ENCODE measurements at regions not wholly inside any gene's neighbourhood (a gene's known extent, or its start where the extent isn't known, plus 50 kb on each side); places are given as distances from the start of the nearest gene placed in this dataset.

DNA sequence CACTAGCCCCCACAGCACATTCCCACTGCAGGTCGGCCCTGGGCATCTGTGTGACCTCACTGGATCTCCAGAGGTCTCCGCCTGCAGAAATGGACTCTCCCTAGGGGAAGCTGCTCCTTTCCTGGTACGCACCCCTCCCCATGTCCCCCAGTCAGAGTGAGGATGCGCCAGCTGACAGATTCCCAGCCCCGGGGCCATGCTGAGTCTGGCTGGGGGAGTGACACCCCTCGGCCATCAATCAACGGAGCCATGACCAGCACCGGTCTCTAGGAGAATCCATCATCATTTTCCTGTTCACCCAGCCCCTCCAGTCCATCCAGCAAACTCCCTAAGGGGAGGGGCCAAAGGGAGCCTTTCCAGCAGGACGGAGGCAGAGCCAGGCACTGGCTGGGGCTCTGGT is 68.7 kb upstream of the PAX7 start:
- no peak for DNase-seq (ENCODE audit: low read depth)

DNA sequence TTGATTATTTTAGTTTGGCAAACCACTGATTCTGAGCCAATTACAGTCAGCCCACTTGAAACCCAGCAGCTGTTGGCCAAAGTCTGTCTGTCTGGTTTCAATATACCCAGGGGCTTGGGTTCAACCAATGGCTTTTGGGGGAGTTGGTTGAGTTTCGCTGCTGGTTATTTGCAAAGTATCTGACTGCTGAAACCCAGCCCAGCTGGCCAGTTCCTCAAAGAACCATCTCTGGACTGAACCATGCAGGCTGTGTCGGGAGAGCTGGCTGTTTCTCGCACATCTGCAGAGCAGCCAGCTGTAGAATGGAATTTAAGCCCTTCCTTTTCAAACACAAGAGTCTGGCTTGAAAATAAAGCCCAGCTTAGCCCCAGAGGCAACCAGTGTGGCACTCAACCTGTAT is 66.0 kb upstream of the PAX7 start:
- no peak for DNase-seq (ENCODE audit: low read depth)

- DNase-seq (ENCODE audit: low read depth): no peak
Observed at GRCh38 chr1:18565321-18565720, 65.3 kb upstream of the PAX7 start.

DNA sequence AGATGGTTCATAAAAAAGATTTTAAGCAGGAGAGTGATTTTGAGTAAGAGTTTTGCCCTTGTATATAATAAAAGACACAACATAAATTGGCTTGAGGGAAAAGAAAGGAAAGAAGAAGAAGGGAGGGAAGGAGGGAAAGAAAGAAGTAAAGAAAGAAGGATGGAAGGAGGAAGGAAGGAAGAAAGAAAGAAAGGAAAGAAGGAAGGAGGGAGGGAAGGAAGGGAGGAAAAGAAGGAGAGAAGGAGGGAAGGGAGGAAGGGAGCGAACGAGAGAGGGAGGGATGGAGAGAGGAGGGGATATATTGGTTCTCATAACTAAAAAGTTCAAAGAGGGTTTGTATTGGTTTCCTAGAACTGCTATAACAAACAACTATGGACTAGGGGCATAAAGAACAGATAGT is 62.2 kb upstream of the PAX7 start:
- DNase-seq (ENCODE audit: low read depth): no peak

DNA sequence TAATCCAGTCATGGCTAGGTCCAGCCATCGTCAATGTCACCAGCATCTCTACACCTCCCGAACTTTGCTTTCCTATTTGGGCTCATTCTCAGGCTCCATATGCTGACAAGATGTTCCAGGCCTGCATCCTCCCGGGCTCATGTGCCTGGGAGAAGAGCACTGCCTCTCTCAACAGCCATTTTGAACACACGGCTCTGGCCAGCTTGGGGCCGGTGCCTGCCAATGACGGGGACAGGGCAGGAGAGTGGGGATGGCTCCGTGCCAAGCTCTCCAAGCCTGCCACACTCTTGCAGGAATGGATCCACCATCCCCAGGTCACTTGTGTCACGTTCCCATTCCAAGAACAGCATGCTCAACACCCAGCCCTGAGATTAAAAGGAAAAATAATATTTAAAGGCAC is 61.4 kb upstream of the PAX7 start:
- no peak for DNase-seq (ENCODE audit: low read depth)

DNA sequence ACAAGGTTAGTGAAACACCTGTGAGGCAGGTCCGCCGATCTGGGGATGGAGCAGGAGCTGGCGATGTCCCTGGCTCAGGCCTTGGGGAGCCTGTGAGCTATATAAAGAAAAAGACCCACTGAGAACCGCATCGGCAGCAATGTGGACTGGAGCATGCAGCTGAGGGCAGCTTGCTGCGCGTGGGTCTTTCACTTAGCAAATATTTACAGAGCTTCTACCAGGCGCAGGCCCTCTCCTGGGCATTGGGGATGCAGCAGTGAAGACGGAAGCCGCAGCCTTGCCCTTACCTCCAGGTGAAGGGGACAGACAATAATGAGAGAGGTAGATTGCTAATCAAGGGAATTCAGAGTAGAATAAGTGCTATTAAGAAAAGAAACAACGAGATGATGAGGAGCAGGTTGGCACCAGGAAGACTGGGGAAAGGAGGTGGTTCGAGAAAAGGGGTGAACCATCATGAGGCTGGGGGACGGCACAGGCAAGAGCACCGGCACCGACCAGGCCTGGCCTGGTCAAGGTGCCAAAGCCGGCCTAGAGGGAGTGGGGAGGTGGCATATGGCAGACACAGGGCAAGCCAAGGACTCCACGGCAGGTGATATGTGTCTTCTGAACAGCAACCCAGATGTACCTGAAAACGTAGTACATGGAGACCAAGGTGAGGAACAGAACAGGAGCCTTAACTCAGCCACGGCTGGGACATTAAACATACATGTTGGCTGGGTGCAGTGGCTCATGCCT is 60.7 kb upstream of the PAX7 start:
- no peak for DNase-seq (ENCODE audit: low read depth)

- no peak for DNase-seq (ENCODE audit: low read depth)
Observed at GRCh38 chr1:18571275-18571674, 59.4 kb upstream of the PAX7 start.

GRCh38 chr1:18572022-18572880 is 58.4 kb upstream of the PAX7 start:
- DNase-seq (ENCODE audit: low read depth): no peak

DNA sequence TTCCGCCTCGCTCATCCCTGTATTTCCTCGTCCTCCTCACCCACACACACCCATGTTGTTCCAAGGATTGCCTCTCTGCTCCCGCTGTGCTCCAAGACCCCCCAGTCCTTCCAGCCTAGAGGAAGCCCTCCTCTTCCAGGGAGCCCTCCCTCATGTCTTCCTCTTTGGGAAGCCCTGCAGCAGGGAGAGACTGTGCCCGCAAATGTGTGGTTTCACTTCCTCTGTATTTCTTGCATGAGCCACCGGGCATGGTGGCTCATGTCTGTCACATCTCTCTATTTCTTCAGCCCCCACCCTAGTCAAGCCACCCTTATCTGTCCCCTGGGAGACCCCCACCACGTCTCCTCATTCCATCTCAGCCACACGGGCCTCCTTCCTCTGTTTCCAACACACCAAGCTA is 57.5 kb upstream of the PAX7 start:
- no peak for DNase-seq (ENCODE audit: low read depth)

DNA sequence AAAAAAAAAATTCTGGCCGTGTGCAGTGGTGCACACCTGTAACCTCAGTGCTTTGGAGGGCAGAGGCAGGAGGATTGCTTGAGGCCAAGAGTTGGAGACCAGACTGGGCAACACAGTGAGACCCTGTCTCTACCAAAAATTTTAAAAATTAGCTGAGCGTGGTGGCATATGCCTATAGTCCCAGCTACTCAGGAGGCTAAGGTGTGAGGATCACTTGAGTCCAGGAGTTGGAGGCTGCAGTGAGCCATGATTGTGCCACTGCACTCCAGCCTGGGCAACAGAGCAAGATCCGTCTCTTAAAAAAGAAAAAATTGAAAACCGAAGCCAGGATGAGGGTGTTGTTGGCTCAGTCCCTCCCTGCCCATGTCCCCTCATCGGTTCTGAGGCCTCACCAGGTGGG is 55.9 kb upstream of the PAX7 start:
- DNase-seq (ENCODE audit: low read depth): no peak

- no peak for DNase-seq (ENCODE audit: low read depth)
Observed at GRCh38 chr1:18575620-18576019, 55.0 kb upstream of the PAX7 start.

GRCh38 chr1:18578271-18578670 is 52.4 kb upstream of the PAX7 start:
- no peak for DNase-seq (ENCODE audit: low read depth)

DNA sequence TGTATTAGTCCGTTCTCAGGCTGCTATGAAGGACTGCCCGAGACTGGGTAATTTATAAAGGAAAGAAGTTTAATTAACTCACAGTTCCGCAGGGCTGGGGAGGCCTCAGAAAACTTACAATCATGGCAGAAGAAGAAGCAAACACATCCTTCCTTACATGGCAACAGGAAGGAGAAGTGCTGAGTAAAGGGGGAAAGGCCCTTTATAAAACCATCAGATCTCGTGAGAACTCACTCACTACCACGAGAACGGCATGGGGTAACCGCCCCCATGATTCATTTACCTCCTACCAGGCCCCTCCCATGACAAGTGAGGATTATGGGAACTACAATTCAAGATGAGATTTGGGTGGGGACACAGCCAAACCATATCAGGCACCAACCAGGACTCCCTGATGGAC is 51.4 kb upstream of the PAX7 start:
- peak; percentile 44 for DNase-seq (ENCODE audit: low read depth)

DNA sequence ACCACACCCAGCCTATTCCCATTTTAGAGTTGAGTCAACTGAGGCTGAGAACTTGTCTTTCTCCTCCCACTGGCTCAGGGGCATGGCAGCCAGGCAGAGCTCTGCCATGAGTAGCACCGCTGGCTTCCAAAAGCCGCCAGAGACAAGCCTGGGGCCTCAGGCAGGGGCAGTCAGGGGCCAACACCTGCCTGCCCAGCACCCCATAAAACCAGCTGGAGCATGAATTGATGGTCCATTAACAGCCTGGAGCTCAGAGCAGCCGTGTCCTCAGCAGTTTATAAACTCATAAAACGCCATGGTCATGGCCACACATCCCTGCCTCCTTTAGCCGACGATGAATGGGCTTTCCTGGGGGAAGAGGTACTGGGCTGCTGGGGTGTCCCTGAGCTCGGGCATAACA is 50.6 kb upstream of the PAX7 start:
- no peak for DNase-seq (ENCODE audit: low read depth)

DNA sequence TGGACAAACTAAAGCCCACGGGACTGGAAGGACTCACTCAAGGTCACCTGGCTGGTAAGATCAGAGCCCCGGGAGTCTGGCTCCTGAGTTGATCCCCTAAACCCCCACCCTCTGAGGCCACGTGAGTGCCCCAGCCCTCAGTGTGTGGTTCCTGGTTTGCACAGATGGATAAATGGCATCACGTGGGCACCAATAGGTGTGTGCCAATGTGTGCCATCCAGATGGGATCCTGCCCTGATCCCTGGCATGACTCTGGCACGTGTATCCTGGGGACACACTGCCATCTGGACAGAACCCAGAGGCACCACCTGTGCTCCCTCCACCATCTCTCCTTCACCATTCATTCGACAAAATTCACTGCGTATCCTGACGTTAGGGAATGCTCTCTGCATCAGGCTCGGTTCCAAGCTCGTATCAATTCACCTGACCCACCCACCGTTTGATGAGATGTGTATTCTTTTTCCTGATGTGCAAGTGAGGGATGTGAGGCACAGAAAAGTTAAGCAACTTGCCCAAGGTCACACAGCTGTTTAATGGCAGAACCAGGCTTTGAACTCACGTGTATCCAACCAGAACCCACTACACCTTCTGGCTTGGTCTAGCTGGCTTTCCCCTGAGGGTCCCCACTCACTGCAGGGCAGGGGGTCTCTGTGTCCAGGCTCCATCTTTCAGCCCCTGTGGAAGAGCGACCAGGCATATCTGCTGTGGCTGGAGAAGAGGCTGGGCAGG is 49.8 kb upstream of the PAX7 start:
- DNase-seq (ENCODE audit: low read depth): no peak
